Mesenchymal stem cell (in vitro differentiated cells and primary cell): ENCODE measurements at regions not wholly inside any gene's neighbourhood (a gene's known extent, or its start where the extent isn't known, plus 50 kb on each side); places are given as distances from the start of the nearest gene placed in this dataset.

Source experiments
- DNase-seq: peaks from one replicate; pipeline ENCODE4 v3.0.0-alpha.2; 2013
- H2AFZ ChIP-seq: one replicate; pipeline ENCODE4 v1.6.1; 2013; ENCODE audit warnings: low read depth, mild to moderate bottlenecking, control low read depth, inconsistent platforms, low read length, moderate library complexity
- H2AK5ac ChIP-seq: 2 replicates; pipeline ENCODE4 v1.6.1; 2013; ENCODE audit warnings: low read length, moderate library complexity, mild to moderate bottlenecking, inconsistent platforms; ENCODE audit not compliant: severe bottlenecking
- H2BK120ac ChIP-seq: one replicate; pipeline ENCODE4 v1.6.1; 2013; ENCODE audit warnings: low read depth, mild to moderate bottlenecking, inconsistent platforms, low read length, moderate library complexity
- H2BK12ac ChIP-seq, 2 experiments: one replicate each; pipeline ENCODE4 v1.6.1; 2013; ENCODE audit warnings: inconsistent platforms in 2 of 2, low read length in 2 of 2, mild to moderate bottlenecking in 2 of 2, moderate library complexity in 2 of 2, control low read depth in 1 of 2
- H2BK15ac ChIP-seq: one replicate; pipeline ENCODE4 v1.6.1; 2013; ENCODE audit warnings: mild to moderate bottlenecking, low read depth, inconsistent platforms; ENCODE audit not compliant: poor library complexity, severe bottlenecking
- H2BK5ac ChIP-seq: 2 replicates; pipeline ENCODE4 v1.6.1; 2013; ENCODE audit warnings: low read depth, mild to moderate bottlenecking, low read length, control low read depth, inconsistent platforms; ENCODE audit not compliant: poor library complexity, severe bottlenecking
- H3K14ac ChIP-seq, 2 experiments: one replicate each; pipeline ENCODE4 v1.6.1; 2013; ENCODE audit warnings: inconsistent platforms in 2 of 2, low read length in 2 of 2, control low read depth in 1 of 2, mild to moderate bottlenecking in 1 of 2, moderate library complexity in 1 of 2
- H3K18ac ChIP-seq, 2 experiments: one replicate each; pipeline ENCODE4 v1.6.1; 2013; ENCODE audit warnings: inconsistent platforms in 2 of 2, low read length in 2 of 2, control low read depth in 1 of 2, low read depth in 1 of 2, mild to moderate bottlenecking in 1 of 2
- H3K23ac ChIP-seq, 2 experiments: one replicate each; pipeline ENCODE4 v1.6.1; 2013; ENCODE audit warnings: inconsistent platforms in 2 of 2, low read length in 2 of 2, mild to moderate bottlenecking in 2 of 2, moderate library complexity in 2 of 2, control low read depth in 1 of 2
- H3K27ac ChIP-seq: 2 replicates; pipeline ENCODE4 v1.5.1; 2013; ENCODE audit warnings: mild to moderate bottlenecking, moderate library complexity, low read length, control low read depth, inconsistent platforms; ENCODE audit not compliant: poor library complexity, severe bottlenecking
- H3K27me3 ChIP-seq, 2 experiments: 2 replicates each; pipeline versions ENCODE4 v1.6.1 to v1.7.0; 2013; ENCODE audit warnings: low read length in 2 of 2, mild to moderate bottlenecking in 2 of 2, moderate library complexity in 2 of 2, control low read depth in 1 of 2, inconsistent platforms in 1 of 2; ENCODE audit not compliant: control insufficient read depth in 1 of 2, insufficient read depth in 1 of 2
- H3K36me3 ChIP-seq, 2 experiments: 2 replicates each; pipeline versions ENCODE4 v1.6.1 to v1.7.0; 2013; ENCODE audit warnings: low read length in 2 of 2, control low read depth in 1 of 2, inconsistent platforms in 1 of 2, low read depth in 1 of 2, mild to moderate bottlenecking in 1 of 2; ENCODE audit not compliant: insufficient read depth in 2 of 2, control insufficient read depth in 1 of 2
- H3K4ac ChIP-seq, 2 experiments: one replicate each; pipeline ENCODE4 v1.6.1; 2013; ENCODE audit warnings: inconsistent platforms in 2 of 2, low read length in 2 of 2, mild to moderate bottlenecking in 2 of 2, moderate library complexity in 2 of 2, control low read depth in 1 of 2, low read depth in 1 of 2
- H3K4me1 ChIP-seq: 2 replicates; pipeline ENCODE4 v1.6.1; 2013; ENCODE audit warnings: low read depth, low read length, control low read depth; ENCODE audit not compliant: control insufficient read depth, insufficient read depth
- H3K4me2 ChIP-seq: 2 replicates; pipeline ENCODE4 v1.6.1; 2013; ENCODE audit warnings: low read length, mild to moderate bottlenecking, inconsistent platforms; ENCODE audit not compliant: poor library complexity, severe bottlenecking
- H3K4me3 ChIP-seq, 2 experiments: 2 replicates each; pipeline versions ENCODE4 v1.5.1 to v1.7.0; 2013; ENCODE audit warnings: low read length in 2 of 2, mild to moderate bottlenecking in 2 of 2, control low read depth in 1 of 2, low read depth in 1 of 2; ENCODE audit not compliant: insufficient read depth in 1 of 2
- H3K79me1 ChIP-seq: replicated peaks from 2 replicates; pipeline ENCODE4 v1.6.1; 2013; ENCODE audit warnings: mild to moderate bottlenecking, control low read depth, low read length, inconsistent platforms; ENCODE audit not compliant: poor library complexity, severe bottlenecking
- H3K9ac ChIP-seq: 2 replicates; pipeline ENCODE4 v1.7.0; 2013; ENCODE audit warnings: mild to moderate bottlenecking, low read length, moderate library complexity
- H3K9me3 ChIP-seq: 2 replicates; pipeline ENCODE4 v1.7.0; 2013; ENCODE audit warnings: mild to moderate bottlenecking, low read length; ENCODE audit not compliant: control insufficient read depth
- H4K8ac ChIP-seq: one replicate; pipeline ENCODE4 v1.6.1; 2013; ENCODE audit warnings: inconsistent platforms, mild to moderate bottlenecking, low read length, moderate library complexity
- H4K91ac ChIP-seq: one replicate; pipeline ENCODE4 v1.6.1; 2013; ENCODE audit warnings: mild to moderate bottlenecking, low read length, inconsistent platforms
- WGBS: methylation state at CpG from one replicate; pipeline ENCODE4 v1.1.7; 2013; ENCODE audit warnings: mixed read lengths; 5-methylcytosine and 5-hydroxymethylcytosine counted together

DNA sequence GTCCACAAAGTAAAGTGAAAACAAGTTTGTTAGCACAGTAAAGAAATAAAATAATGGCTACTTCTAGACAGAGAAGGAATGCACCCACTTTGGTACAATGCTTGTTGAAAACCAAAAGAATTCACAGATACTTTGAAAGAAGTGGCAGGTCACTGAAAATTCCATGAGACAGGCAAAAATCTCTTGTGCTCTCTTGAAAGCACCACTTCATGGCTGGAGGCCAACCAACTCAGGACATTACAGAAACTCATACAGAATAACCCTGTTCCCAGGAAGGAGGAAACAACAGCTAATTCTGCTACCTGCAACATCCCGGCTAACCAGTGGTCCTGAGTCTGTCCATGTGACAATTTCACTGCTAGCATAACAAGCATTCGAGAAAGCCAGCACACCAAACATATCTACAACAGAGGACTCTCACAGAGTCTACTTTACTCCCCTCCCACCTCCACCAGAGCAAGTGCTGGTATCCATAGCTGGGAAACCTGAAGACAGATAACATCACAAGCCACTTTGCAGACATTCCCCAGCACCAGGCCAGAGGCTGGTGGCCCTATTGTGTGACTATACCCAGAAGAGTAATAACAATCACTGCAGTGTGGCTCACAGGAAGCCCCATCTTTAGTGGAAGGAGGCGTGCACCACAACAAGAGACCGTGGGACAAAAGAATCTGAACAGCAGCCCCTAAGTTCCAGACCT is 255.3 kb upstream of the SLITRK3 start:
- H3K79me1 ChIP-seq: no peaks in the 10 kb centered on the region
- no peak overlapping the region for H2AFZ ChIP-seq
- no peak overlapping the region for H2AK5ac ChIP-seq
- no peak overlapping the region for H4K91ac ChIP-seq
- no peak overlapping the region for H3K14ac ChIP-seq
- no peaks in the 10 kb centered on the region for H3K27me3 ChIP-seq
- DNase-seq: no peak
- H3K4ac ChIP-seq: no peak overlapping the region
- H3K23ac ChIP-seq: no peak overlapping the region
- H3K9ac ChIP-seq: no peak overlapping the region
- 79% methylated on average over 4 of the region's 4 CpGs for WGBS
- H3K9me3 ChIP-seq: peaks cover 9% of the 10 kb centered on the region
- no peak overlapping the region for H2BK5ac ChIP-seq
- H3K4me3 ChIP-seq: no peak overlapping the region
- H4K8ac ChIP-seq: no peak overlapping the region
- no peaks in the 10 kb centered on the region for H3K36me3 ChIP-seq
- no peaks in the 10 kb centered on the region for H3K4me1 ChIP-seq
- no peak overlapping the region for H2BK15ac ChIP-seq
- no peak overlapping the region for H2BK12ac ChIP-seq
- no peak overlapping the region for H3K4me2 ChIP-seq
- no peak overlapping the region for H2BK120ac ChIP-seq
- H3K18ac ChIP-seq: no peak overlapping the region
- H3K27ac ChIP-seq: no peak overlapping the region

GRCh38 chr3:165446555-165446954 is 250.4 kb upstream of the SLITRK3 start:
- Histone ChIP-seq H3K4ac (no peak overlapping the region), H4K8ac (no peak overlapping the region), H3K4me1 (no peaks in the 10 kb centered on the region), H2BK15ac (no peak overlapping the region), H3K4me2 (no peak overlapping the region), H3K4me3 (no peak overlapping the region), H3K79me1 (no peaks in the 10 kb centered on the region), H2BK12ac (no peak overlapping the region), H2AK5ac (no peak overlapping the region), H3K27me3 (no peaks in the 10 kb centered on the region), H2BK120ac (no peak overlapping the region), H3K36me3 (no peaks in the 10 kb centered on the region), H2AFZ (no peak overlapping the region), H2BK5ac (no peak overlapping the region), H4K91ac (no peak overlapping the region), H3K9me3 (peaks cover 8% of the 10 kb centered on the region), H3K23ac (no peak overlapping the region), H3K27ac (no peak overlapping the region), H3K14ac (no peak overlapping the region), H3K9ac (no peak overlapping the region), H3K18ac (no peak overlapping the region)
- WGBS: 84% methylated on average over 3 of the region's 3 CpGs
- no peak for DNase-seq

DNA sequence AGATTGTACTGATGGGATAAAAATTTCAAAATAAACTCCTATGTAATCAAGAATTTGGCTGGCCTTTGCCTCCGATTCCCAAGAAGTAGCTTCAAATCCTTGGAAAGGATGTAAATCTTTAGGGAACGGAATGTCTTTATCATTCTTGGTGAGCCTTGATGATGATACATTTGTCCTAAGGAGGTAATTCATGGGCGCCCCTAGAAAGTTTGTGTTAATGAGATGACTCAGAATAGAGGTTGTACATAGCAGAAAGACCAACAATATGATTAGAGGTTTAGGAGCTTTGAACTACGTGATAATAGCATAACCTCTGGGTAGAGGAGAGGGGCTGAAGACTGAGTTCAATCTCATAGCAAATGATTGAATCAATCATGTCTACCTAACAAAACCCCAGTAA is 248.6 kb upstream of the SLITRK3 start:
- no peak overlapping the region for H3K9ac ChIP-seq
- H3K4me2 ChIP-seq: no peak overlapping the region
- H2AFZ ChIP-seq: no peak overlapping the region
- no peak overlapping the region for H3K18ac ChIP-seq
- DNase-seq: no peak
- no peaks in the 10 kb centered on the region for H3K79me1 ChIP-seq
- H3K27me3 ChIP-seq: no peaks in the 10 kb centered on the region
- peaks cover 5% of the 10 kb centered on the region for H3K9me3 ChIP-seq
- H2BK120ac ChIP-seq: no peak overlapping the region
- H2BK5ac ChIP-seq: no peak overlapping the region
- no peak overlapping the region for H2BK15ac ChIP-seq
- H3K4ac ChIP-seq: no peak overlapping the region
- H4K8ac ChIP-seq: no peak overlapping the region
- no peaks in the 10 kb centered on the region for H3K36me3 ChIP-seq
- 78% methylated on average over 3 of the region's 4 CpGs for WGBS
- no peak overlapping the region for H3K14ac ChIP-seq
- H4K91ac ChIP-seq: no peak overlapping the region
- no peaks in the 10 kb centered on the region for H3K4me1 ChIP-seq
- no peak overlapping the region for H3K23ac ChIP-seq
- H3K27ac ChIP-seq: no peak overlapping the region
- no peak overlapping the region for H2AK5ac ChIP-seq
- H2BK12ac ChIP-seq: no peak overlapping the region
- H3K4me3 ChIP-seq: no peak overlapping the region

- H3K4me2 ChIP-seq: no peak overlapping the region
- no peaks in the 10 kb centered on the region for H3K27me3 ChIP-seq
- H2AFZ ChIP-seq: no peak overlapping the region
- no peak overlapping the region for H3K14ac ChIP-seq
- H2BK5ac ChIP-seq: no peak overlapping the region
- H3K79me1 ChIP-seq: no peaks in the 10 kb centered on the region
- H4K91ac ChIP-seq: no peak overlapping the region
- no peak overlapping the region for H3K23ac ChIP-seq
- H3K4me3 ChIP-seq: no peak overlapping the region
- no peak overlapping the region for H3K4ac ChIP-seq
- H3K9ac ChIP-seq: no peak overlapping the region
- no peaks in the 10 kb centered on the region for H3K4me1 ChIP-seq
- DNase-seq: no peak
- no peak overlapping the region for H3K27ac ChIP-seq
- H3K18ac ChIP-seq: no peak overlapping the region
- WGBS: no CpG with 5 or more reads among the region's 1 CpG
- no peak overlapping the region for H2BK15ac ChIP-seq
- H3K9me3 ChIP-seq: peaks cover 5% of the 10 kb centered on the region
- no peaks in the 10 kb centered on the region for H3K36me3 ChIP-seq
- no peak overlapping the region for H2BK120ac ChIP-seq
- no peak overlapping the region for H2AK5ac ChIP-seq
- H4K8ac ChIP-seq: no peak overlapping the region
- no peak overlapping the region for H2BK12ac ChIP-seq
These were observed 247.5 kb upstream of the SLITRK3 start for GRCh38 chr3:165443664-165444063.
